GM12878 (cell line): ENCODE measurements at regions not wholly inside any gene's neighbourhood (a gene's known extent, or its start where the extent isn't known, plus 50 kb on each side); places are given as distances from the start of the nearest gene placed in this dataset.

Experiments
- ATAC-seq: fragments of 200-7000 bp; cut with Tn5 transposase; 3 replicates; pipeline ENCODE4 v1.9.1; 2020; ENCODE audit warnings: mild to moderate bottlenecking, moderate library complexity
- BruUV-seq: library from RNA; stranded (reverse); fragments of 400-500 nt; replicated peaks from 2 replicates; lab custom pipeline; 2021; lab: Mats Ljungman, UMichigan
- CTCF ChIA-PET: fragments of 300-600 bp; sonication (Branson Sonifier 250); formaldehyde crosslinking; extraction: SDS; loops from one replicate; lab custom pipeline; 2021; ENCODE audit warnings: inconsistent platforms; lab: Yijun Ruan, JAX
- POLR2A ChIA-PET: fragments of 350-600 bp; formaldehyde crosslinking; extraction: SDS; loops from one replicate; lab custom pipeline; 2021; ENCODE audit warnings: inconsistent platforms; lab: Charles Lee
- RAD21 ChIA-PET: fragments of 300-600 bp; sonication (Branson Sonifier 250); formaldehyde crosslinking; loops from one replicate; lab custom pipeline; 2023; ENCODE audit warnings: antibody characterized with exemption; ENCODE audit not compliant: unreplicated experiment; lab: Charles Lee
- SMC1A ChIA-PET: fragments of 300-600 bp; sonication (Branson Sonifier 250); formaldehyde crosslinking; loops from one replicate; lab custom pipeline; 2023; ENCODE audit not compliant: unreplicated experiment, uncharacterized antibody; lab: Charles Lee
- DNase-seq: peaks from one replicate; pipeline ENCODE4 v3.0.0-alpha.2; 2011; ENCODE audit warnings: low read depth, low spot score
- FAIRE-seq: peaks from 3 replicates; lab custom pipeline; 2011; peaks lifted over from hg19 to GRCh38; lab: Jason Lieb, UNC
- H2AFZ ChIP-seq: 2 replicates; pipeline ENCODE4 v1.6.0; 2011; ENCODE audit warnings: low read depth, low read length, control low read depth; ENCODE audit not compliant: control insufficient read depth
- H3K27ac ChIP-seq: 2 replicates; pipeline ENCODE4 v1.5.1; 2011; ENCODE audit warnings: control low read depth; ENCODE audit not compliant: control insufficient read depth, insufficient read depth
- H3K27me3 ChIP-seq, 2 experiments: replicated peaks in 1 of 2; 2 replicates each; pipeline versions ENCODE4 v1.6.0 to v1.6.1; 2011; ENCODE audit warnings: low read length in 1 of 2; ENCODE audit not compliant: control insufficient read depth in 2 of 2, insufficient read depth in 2 of 2
- H3K36me3 ChIP-seq, 2 experiments: 2 replicates each; pipeline ENCODE4 v1.5.1; 2011; ENCODE audit warnings: low read length in 1 of 2; ENCODE audit not compliant: control insufficient read depth in 2 of 2, insufficient read depth in 2 of 2
- H3K4me1 ChIP-seq: 2 replicates; pipeline ENCODE4 v1.6.1; 2011; ENCODE audit warnings: mild to moderate bottlenecking, low read length, moderate library complexity, mixed read lengths; ENCODE audit not compliant: control insufficient read depth, insufficient read depth
- H3K4me2 ChIP-seq: 2 replicates; pipeline ENCODE4 v1.6.0; 2011; ENCODE audit warnings: control low read depth; ENCODE audit not compliant: control insufficient read depth, insufficient read depth
- H3K4me3 ChIP-seq: fragments of 200-600 bp; sonication (generic); 2 replicates; pipeline ENCODE4 v1.5.1; 2016
- H3K79me2 ChIP-seq: 2 replicates; pipeline ENCODE4 v1.6.0; 2011; ENCODE audit warnings: low read length; ENCODE audit not compliant: control insufficient read depth, insufficient read depth
- H3K9ac ChIP-seq: 2 replicates; pipeline ENCODE4 v1.8.0; 2011; ENCODE audit warnings: low read length, control low read depth, mixed read lengths; ENCODE audit not compliant: control insufficient read depth, insufficient read depth
- H3K9me3 ChIP-seq: replicated peaks from 3 replicates; pipeline ENCODE4 v1.5.1; 2011; ENCODE audit warnings: mild to moderate bottlenecking, low read length; ENCODE audit not compliant: control insufficient read depth, insufficient read depth
- H4K20me1 ChIP-seq: 2 replicates; pipeline ENCODE4 v1.6.0; 2011; ENCODE audit not compliant: control insufficient read depth, insufficient read depth
- CBX3 ChIP-seq: fragments of 200-600 bp; sonication (generic); IDR thresholded peaks from 2 replicates; pipeline ENCODE4 v1.6.1; 2016; ENCODE audit warnings: low read depth, borderline replicate concordance
- CBX5 ChIP-seq: sonication (generic); IDR thresholded peaks from 2 replicates; pipeline ENCODE4 v1.6.1; 2016; ENCODE audit warnings: low read depth, moderate library complexity, mild to moderate bottlenecking, inconsistent platforms
- CHD1 ChIP-seq: IDR thresholded peaks from 2 replicates; pipeline ENCODE4 v1.6.1; 2012; ENCODE audit warnings: low read depth, low read length, improper control_type of control experiment
- CHD2 ChIP-seq: IDR thresholded peaks from 2 replicates; pipeline ENCODE4 v1.6.1; 2011; ENCODE audit warnings: low read depth, low read length, improper control_type of control experiment, borderline replicate concordance
- EED ChIP-seq: sonication (generic); IDR thresholded peaks from 2 replicates; pipeline ENCODE4 v1.6.1; 2016; ENCODE audit warnings: antibody characterized with exemption, low read depth
- GABPA ChIP-seq: IDR thresholded peaks from 2 replicates; pipeline ENCODE4 v1.6.1; 2014; ENCODE audit warnings: antibody characterized with exemption, low read depth, mild to moderate bottlenecking, inconsistent platforms
- IRF3 ChIP-seq: fragments of 450-650 bp; IDR thresholded peaks from 2 replicates; pipeline ENCODE4 v1.6.1; 2014; ENCODE audit warnings: mild to moderate bottlenecking
- IRF4 ChIP-seq: IDR thresholded peaks from 2 replicates; pipeline ENCODE4 v1.6.1; 2011; ENCODE audit warnings: low read depth, low read length
- JUND ChIP-seq: IDR thresholded peaks from 2 replicates; pipeline ENCODE4 v1.6.1; 2012; ENCODE audit warnings: low read depth, mild to moderate bottlenecking, low read length, improper control_type of control experiment, moderate library complexity
- MEF2A ChIP-seq: IDR thresholded peaks from 2 replicates; pipeline ENCODE4 v1.6.1; 2011; ENCODE audit warnings: low read depth, mild to moderate bottlenecking, low read length, moderate library complexity; ENCODE audit not compliant: insufficient read depth
- MTA3 ChIP-seq: IDR thresholded peaks from 2 replicates; pipeline ENCODE4 v1.6.1; 2012; ENCODE audit warnings: low read length, inconsistent platforms, borderline replicate concordance
- MYB ChIP-seq: fragments of 150-350 bp; IDR thresholded peaks from 2 replicates; pipeline ENCODE4 v1.6.1; 2014; ENCODE audit warnings: mild to moderate bottlenecking, low read depth, low read length, borderline replicate concordance
- PML ChIP-seq: IDR thresholded peaks from 2 replicates; pipeline ENCODE4 v1.6.1; 2012; ENCODE audit warnings: low read length, inconsistent platforms
- RBBP5 ChIP-seq: fragments of 200-600 bp; sonication (generic); conservative IDR thresholded peaks from 2 replicates; pipeline ENCODE4 v1.6.1; 2016
- RELA ChIP-seq: fragments of 450-650 bp; IDR thresholded peaks from 2 replicates; pipeline ENCODE4 v1.8.0; 2014; ENCODE audit warnings: borderline replicate concordance; ENCODE audit not compliant: partially characterized antibody
- USF1 ChIP-seq: IDR thresholded peaks from 2 replicates; pipeline ENCODE4 v1.6.1; 2011; ENCODE audit warnings: borderline replicate concordance, low read depth, mild to moderate bottlenecking, moderate library complexity, mixed read lengths, low read length; ENCODE audit not compliant: insufficient read depth; ENCODE audit errors: extremely low read length
- WGBS: methylation state at CpG from one replicate; pipeline ENCODE4 v1.1.6; 2016; ENCODE audit warnings: low lambda C conversion rate; ENCODE audit not compliant: insufficient replicate concordance, insufficient coverage; ENCODE audit errors: missing lambda C conversion rate; 5-methylcytosine and 5-hydroxymethylcytosine counted together
- in situ Hi-C: fragments of 300-500 bp; cut with MboI; formaldehyde crosslinking; loops from 9 replicates; pipeline ENCODE4 v1.14.3; 2018; ENCODE audit warnings: mixed read lengths
- intact Hi-C: fragments of 100-400 bp; cut with micrococcal nuclease; formaldehyde crosslinking; loops from one replicate; pipeline ENCODE4 v1.14.2; 2022; ENCODE audit not compliant: unreplicated experiment
- TF ChIP-seq, protein P1 (sequence below): fragments of 450-650 bp; IDR thresholded peaks from 2 replicates; pipeline ENCODE4 v1.6.1; 2017; ENCODE audit warnings: borderline replicate concordance

- RAD21 ChIA-PET: no interaction called here
- Histone ChIP-seq H3K9ac (no peak overlapping the region), H2AFZ (no peak overlapping the region), H3K27me3 (no peaks in the 10 kb centered on the region), H3K27ac (no peak overlapping the region), H3K4me3 (no peak overlapping the region), H3K4me2 (no peak overlapping the region), H4K20me1 (no peaks in the 10 kb centered on the region), H3K36me3 (no peaks in the 10 kb centered on the region), H3K4me1 (no peaks in the 10 kb centered on the region), H3K9me3 (no peaks in the 10 kb centered on the region), H3K79me2 (no peaks in the 10 kb centered on the region)
- 49% methylated on average over 11 of the region's 11 CpGs for WGBS
- POLR2A ChIA-PET: no interaction called here
- DNase-seq (no peak), FAIRE-seq (no peak), ATAC-seq (no peak)
- CTCF ChIA-PET: no interaction called here
- SMC1A ChIA-PET: no interaction called here
- TF ChIP-seq MTA3 (no peak), IRF4 (no peak), RELA (no peak), MEF2A (no peak), CHD1 (no peak), CBX3 (no peak), MYB (no peak), GABPA (no peak), JUND (no peak), EED (no peak), CHD2 (no peak), RBBP5 (no peak), PML (no peak), IRF3 (no peak), CBX5 (no peak), USF1 (no peak)
- TF ChIP-seq, protein P1, sequence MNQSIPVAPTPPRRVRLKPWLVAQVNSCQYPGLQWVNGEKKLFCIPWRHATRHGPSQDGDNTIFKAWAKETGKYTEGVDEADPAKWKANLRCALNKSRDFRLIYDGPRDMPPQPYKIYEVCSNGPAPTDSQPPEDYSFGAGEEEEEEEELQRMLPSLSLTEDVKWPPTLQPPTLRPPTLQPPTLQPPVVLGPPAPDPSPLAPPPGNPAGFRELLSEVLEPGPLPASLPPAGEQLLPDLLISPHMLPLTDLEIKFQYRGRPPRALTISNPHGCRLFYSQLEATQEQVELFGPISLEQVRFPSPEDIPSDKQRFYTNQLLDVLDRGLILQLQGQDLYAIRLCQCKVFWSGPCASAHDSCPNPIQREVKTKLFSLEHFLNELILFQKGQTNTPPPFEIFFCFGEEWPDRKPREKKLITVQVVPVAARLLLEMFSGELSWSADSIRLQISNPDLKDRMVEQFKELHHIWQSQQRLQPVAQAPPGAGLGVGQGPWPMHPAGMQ: no peak
- in situ Hi-C loops (no loop called here), intact Hi-C loops (no loop called here)
- no TSS peak for BruUV-seq
Observed at GRCh38 chr17:13909901-13910519, 159.3 kb upstream of the COX10 start.
